ENCODE measurements at regions not wholly inside any gene's neighbourhood (a gene's known extent, or its start where the extent isn't known, plus 50 kb on each side); places are given as distances from the start of the nearest gene placed in this dataset.
"Not testable (repeated sequence)": the region's sequence is repeated elsewhere in the genome, so short reads cannot be mapped to it uniquely, and the experiment has no call there.

- no peak for DNase-seq
Observed at GRCh38 chr2:224260372-224261020, 141.4 kb downstream of the FAM124B start.

- DNase-seq: no peak
Observed at GRCh38 chr2:224259831-224260230, 142.1 kb downstream of the FAM124B start.

- DNase-seq: no peak
Observed at GRCh38 chr2:224258059-224258458, 143.8 kb downstream of the FAM124B start.

GRCh38 chr2:224257156-224257555 is 144.8 kb downstream of the FAM124B start:
- DNase-seq: no peak

- DNase-seq: no peak
Observed at GRCh38 chr2:224253464-224253863, 148.4 kb downstream of the FAM124B start.

- DNase-seq: no peak
Observed at GRCh38 chr2:224252631-224253030, 149.3 kb downstream of the FAM124B start.

- DNase-seq: no peak
Observed at GRCh38 chr2:224248944-224249371, 152.9 kb downstream of the FAM124B start.

- no peak for DNase-seq
Observed at GRCh38 chr2:224242561-224242960, 159.3 kb downstream of the FAM124B start.

GRCh38 chr2:224241812-224242211 is 160.1 kb downstream of the FAM124B start:
- no peak for DNase-seq

- DNase-seq: no peak
Observed at GRCh38 chr2:224241001-224241400, 160.9 kb downstream of the FAM124B start.

GRCh38 chr2:224223851-224224555 is 177.9 kb downstream of the FAM124B start:
- DNase-seq: no peak

- no peak for DNase-seq
Observed at GRCh38 chr2:224222974-224223373, 178.9 kb downstream of the FAM124B start.

GRCh38 chr2:224222291-224222690 is 179.6 kb downstream of the FAM124B start:
- DNase-seq: peak in 1 of 2 experiments; percentile 8

GRCh38 chr2:224221455-224221913 is 180.4 kb downstream of the FAM124B start:
- peak; percentile 20 to 59 for DNase-seq

GRCh38 chr2:224220586-224221255 is 181.2 kb downstream of the FAM124B start:
- DNase-seq: no peak

GRCh38 chr2:224219781-224220180 is 180.7 kb upstream of the SERPINE2 start:
- DNase-seq: no peak

GRCh38 chr2:224217962-224218347 is 178.9 kb upstream of the SERPINE2 start:
- DNase-seq: no peak

- DNase-seq: no peak
Observed at GRCh38 chr2:224217233-224217961, 178.3 kb upstream of the SERPINE2 start.

GRCh38 chr2:224215611-224216010 is 176.5 kb upstream of the SERPINE2 start:
- DNase-seq: not testable (repeated sequence)

GRCh38 chr2:224213396-224213795 is 174.3 kb upstream of the SERPINE2 start:
- DNase-seq: no peak

- DNase-seq: no peak
Observed at GRCh38 chr2:224211791-224212190, 172.7 kb upstream of the SERPINE2 start.

GRCh38 chr2:224211181-224211480 is 172.0 kb upstream of the SERPINE2 start:
- DNase-seq: no peak
